HEK293 (cell line): ENCODE measurements at regions not wholly inside any gene's neighbourhood (a gene's known extent, or its start where the extent isn't known, plus 50 kb on each side); places are given as distances from the start of the nearest gene placed in this dataset.
A peak's percentile ranks its signal among the peaks of the same experiment; 100 is the strongest.

Source experiments
- CTCF ChIA-PET: fragments of 350-600 bp; formaldehyde crosslinking; extraction: SDS; loops from one replicate; lab custom pipeline; 2021; ENCODE audit warnings: antibody characterized with exemption; lab: Yijun Ruan, JAX
- POLR2A ChIA-PET: fragments of 300-600 bp; formaldehyde crosslinking; extraction: SDS; loops from one replicate; lab custom pipeline; 2020; ENCODE audit warnings: antibody characterized with exemption, inconsistent platforms; lab: Yijun Ruan, JAX
- H3K27ac ChIP-seq: fragments of 200-500 bp; sonication (Bioruptor generic); 2 replicates; pipeline ENCODE4 v1.5.1; 2014; ENCODE audit warnings: low read depth, low read length, control low read depth, inconsistent platforms; ENCODE audit errors: extremely low read depth
- H3K36me3 ChIP-seq, 2 experiments: fragments of 200-500 bp in 1 of 2; sonication (Bioruptor generic) in 1 of 2; 1 replicate in 1 of 2; 2 replicates in 1 of 2; pipeline ENCODE4 v1.5.1; 2014 to 2017; ENCODE audit warnings: inconsistent platforms in 2 of 2, low read length in 2 of 2; ENCODE audit not compliant: control insufficient read depth in 2 of 2, insufficient read depth in 1 of 2
- H3K4me1 ChIP-seq: fragments of 200-500 bp; sonication (Bioruptor generic); 2 replicates; pipeline ENCODE4 v1.5.1; 2014; ENCODE audit warnings: mild to moderate bottlenecking, low read length, inconsistent platforms; ENCODE audit not compliant: control insufficient read depth, insufficient read depth
- H3K4me3 ChIP-seq: 2 replicates; pipeline ENCODE4 v1.5.1; 2011; ENCODE audit warnings: low read depth, mild to moderate bottlenecking, control low read depth, low read length, moderate library complexity
- H3K9me3 ChIP-seq: fragments of 200-500 bp; sonication (Bioruptor generic); 2 replicates; pipeline ENCODE4 v1.5.1; 2014; ENCODE audit warnings: low read depth, low read length, inconsistent platforms; ENCODE audit not compliant: control insufficient read depth, insufficient read depth
- GLI4 ChIP-seq: fragments of 450-650 bp; formaldehyde crosslinking; IDR thresholded peaks from 2 replicates; pipeline ENCODE4 v1.5.1; 2016; ENCODE audit warnings: missing biosample characterization, missing genetic modification characterization
- GLIS1 ChIP-seq: fragments of 450-650 bp; formaldehyde crosslinking; IDR thresholded peaks from 2 replicates; pipeline ENCODE4 v1.5.1; 2016; ENCODE audit warnings: missing biosample characterization, missing genetic modification characterization
- IKZF3 ChIP-seq: fragments of 450-650 bp; IDR thresholded peaks from 2 replicates; pipeline ENCODE4 v1.5.0; 2018; ENCODE audit warnings: missing biosample characterization, mild to moderate bottlenecking, missing genetic modification characterization, moderate library complexity
- KLF16 ChIP-seq: fragments of 450-650 bp; formaldehyde crosslinking; IDR thresholded peaks from 2 replicates; pipeline ENCODE4 v1.5.1; 2017; ENCODE audit warnings: missing biosample characterization, missing genetic modification characterization
- REST ChIP-seq: fragments of 450-650 bp; formaldehyde crosslinking; IDR thresholded peaks from 2 replicates; pipeline ENCODE4 v1.5.1; 2016; ENCODE audit warnings: missing biosample characterization, missing genetic modification characterization
- SCRT2 ChIP-seq: fragments of 450-650 bp; formaldehyde crosslinking; IDR thresholded peaks from 2 replicates; pipeline ENCODE4 v1.5.1; 2016; ENCODE audit warnings: missing biosample characterization, missing genetic modification characterization
- TCF7L2 ChIP-seq: IDR thresholded peaks from 2 replicates; pipeline ENCODE4 v1.6.1; 2011; ENCODE audit warnings: low read depth, mild to moderate bottlenecking, inconsistent platforms, low read length, moderate library complexity, borderline replicate concordance
- WT1 ChIP-seq: fragments of 450-650 bp; formaldehyde crosslinking; IDR thresholded peaks from 2 replicates; pipeline ENCODE4 v1.5.1; 2016; ENCODE audit warnings: missing biosample characterization, missing genetic modification characterization
- ZBTB10 ChIP-seq: fragments of 450-650 bp; formaldehyde crosslinking; IDR thresholded peaks from 2 replicates; pipeline ENCODE4 v1.5.1; 2016; ENCODE audit warnings: missing biosample characterization, missing genetic modification characterization
- ZBTB20 ChIP-seq: fragments of 450-650 bp; formaldehyde crosslinking; IDR thresholded peaks from 2 replicates; pipeline ENCODE4 v1.5.1; 2016; ENCODE audit warnings: missing biosample characterization, missing genetic modification characterization
- ZFP41 ChIP-seq: fragments of 450-650 bp; formaldehyde crosslinking; IDR thresholded peaks from 2 replicates; pipeline ENCODE4 v1.5.1; 2016; ENCODE audit warnings: missing biosample characterization, missing genetic modification characterization, borderline replicate concordance
- ZNF184 ChIP-seq: fragments of 450-650 bp; IDR thresholded peaks from 2 replicates; pipeline ENCODE4 v1.5.1; 2018; ENCODE audit warnings: missing biosample characterization, mild to moderate bottlenecking, missing genetic modification characterization
- ZNF239 ChIP-seq: fragments of 450-650 bp; formaldehyde crosslinking; IDR thresholded peaks from 2 replicates; pipeline ENCODE4 v1.5.1; 2016; ENCODE audit warnings: missing biosample characterization, missing genetic modification characterization
- ZNF366 ChIP-seq: fragments of 450-650 bp; formaldehyde crosslinking; conservative IDR thresholded peaks from 2 replicates; pipeline ENCODE4 v1.5.1; 2016; ENCODE audit warnings: missing biosample characterization, missing genetic modification characterization
- ZNF529 ChIP-seq: fragments of 450-650 bp; formaldehyde crosslinking; IDR thresholded peaks from 2 replicates; pipeline ENCODE4 v1.5.1; 2017; ENCODE audit warnings: missing genetic modification characterization, missing biosample characterization; ENCODE audit not compliant: insufficient replicate concordance
- ZNF530 ChIP-seq: fragments of 450-650 bp; formaldehyde crosslinking; IDR thresholded peaks from 2 replicates; pipeline ENCODE4 v1.5.1; 2016; ENCODE audit warnings: low read depth, missing biosample characterization, missing genetic modification characterization
- ZNF548 ChIP-seq: fragments of 450-650 bp; formaldehyde crosslinking; IDR thresholded peaks from 2 replicates; pipeline ENCODE4 v1.5.1; 2016; ENCODE audit warnings: missing biosample characterization, missing genetic modification characterization
- ZNF549 ChIP-seq: fragments of 450-650 bp; IDR thresholded peaks from 2 replicates; pipeline ENCODE4 v1.5.1; 2018; ENCODE audit warnings: missing biosample characterization, missing genetic modification characterization, mild to moderate bottlenecking, inconsistent platforms, moderate library complexity
- ZNF626 ChIP-seq: fragments of 450-650 bp; sonication (Bioruptor Pico); formaldehyde crosslinking; IDR thresholded peaks from 2 replicates; pipeline ENCODE4 v1.5.1; 2018; ENCODE audit warnings: missing biosample characterization, missing genetic modification characterization, inconsistent platforms
- ZNF664 ChIP-seq: fragments of 450-650 bp; formaldehyde crosslinking; IDR thresholded peaks from 2 replicates; pipeline ENCODE4 v1.5.1; 2016; ENCODE audit warnings: missing biosample characterization, missing genetic modification characterization
- ZNF701 ChIP-seq: fragments of 450-650 bp; formaldehyde crosslinking; IDR thresholded peaks from 2 replicates; pipeline ENCODE4 v1.5.1; 2016; ENCODE audit warnings: missing biosample characterization, missing genetic modification characterization
- ZNF768 ChIP-seq: fragments of 450-650 bp; formaldehyde crosslinking; IDR thresholded peaks from 2 replicates; pipeline ENCODE4 v1.5.1; 2018; ENCODE audit warnings: missing biosample characterization, mild to moderate bottlenecking, missing genetic modification characterization
- TF ChIP-seq, protein P1 (sequence below): fragments of 450-650 bp; formaldehyde crosslinking; IDR thresholded peaks from 2 replicates; pipeline ENCODE4 v1.5.1; 2016; ENCODE audit warnings: missing biosample characterization, missing genetic modification characterization, low read depth
- TF ChIP-seq, protein P2 (sequence below): fragments of 450-650 bp; formaldehyde crosslinking; IDR thresholded peaks from 2 replicates; pipeline ENCODE4 v1.5.1; 2016; ENCODE audit warnings: missing biosample characterization, missing genetic modification characterization

DNA sequence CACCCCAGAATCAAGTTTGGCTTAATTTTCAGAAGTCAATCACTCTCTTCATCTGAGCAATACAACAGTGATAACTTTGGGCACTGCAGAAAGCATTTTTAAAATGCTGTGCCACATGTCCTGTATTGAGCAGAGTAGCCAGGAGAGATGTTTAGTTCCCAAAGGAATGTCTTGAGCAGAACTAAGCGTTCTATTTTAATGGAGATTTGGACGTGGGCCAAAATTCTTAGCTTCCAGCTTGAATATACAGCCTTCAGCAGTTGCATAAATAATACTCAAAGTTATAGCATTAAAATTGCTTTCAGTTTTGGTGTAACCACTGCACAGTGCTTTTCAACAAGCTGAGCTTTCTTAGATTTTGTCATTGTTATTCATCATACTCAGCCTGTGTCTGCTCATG, 679.2 kb downstream of the NLGN4X start (continued):
- no peak for TF ChIP-seq REST
- TF ChIP-seq ZNF184 (tag by site-specific recombination) = no peak
- no peak for TF ChIP-seq WT1 (tag by site-specific recombination)
- TF ChIP-seq ZNF701 (tag by site-specific recombination) = no peak
- no peak for TF ChIP-seq TCF7L2
- no peak for TF ChIP-seq ZNF664

- TF ChIP-seq, protein P1, sequence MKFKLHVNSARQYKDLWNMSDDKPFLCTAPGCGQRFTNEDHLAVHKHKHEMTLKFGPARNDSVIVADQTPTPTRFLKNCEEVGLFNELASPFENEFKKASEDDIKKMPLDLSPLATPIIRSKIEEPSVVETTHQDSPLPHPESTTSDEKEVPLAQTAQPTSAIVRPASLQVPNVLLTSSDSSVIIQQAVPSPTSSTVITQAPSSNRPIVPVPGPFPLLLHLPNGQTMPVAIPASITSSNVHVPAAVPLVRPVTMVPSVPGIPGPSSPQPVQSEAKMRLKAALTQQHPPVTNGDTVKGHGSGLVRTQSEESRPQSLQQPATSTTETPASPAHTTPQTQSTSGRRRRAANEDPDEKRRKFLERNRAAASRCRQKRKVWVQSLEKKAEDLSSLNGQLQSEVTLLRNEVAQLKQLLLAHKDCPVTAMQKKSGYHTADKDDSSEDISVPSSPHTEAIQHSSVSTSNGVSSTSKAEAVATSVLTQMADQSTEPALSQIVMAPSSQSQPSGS (tag by site-specific recombination) = peak; percentile 56
- TF ChIP-seq ZNF530 (tag by site-specific recombination) (no peak), ZBTB20 (tag by site-specific recombination) (no peak), GLIS1 (no peak)
- ChIA-PET CTCF (no interaction called here), POLR2A (no interaction called here)
- Histone ChIP-seq H3K4me3 (no peak overlapping the region), H3K36me3 (no peaks in the 10 kb centered on the region), H3K4me1 (no peaks in the 10 kb centered on the region), H3K9me3 (no peaks in the 10 kb centered on the region), H3K27ac (no peak overlapping the region)
Measured at GRCh38 chrX:5537098-5537497, 691.6 kb downstream of the NLGN4X start.

DNA sequence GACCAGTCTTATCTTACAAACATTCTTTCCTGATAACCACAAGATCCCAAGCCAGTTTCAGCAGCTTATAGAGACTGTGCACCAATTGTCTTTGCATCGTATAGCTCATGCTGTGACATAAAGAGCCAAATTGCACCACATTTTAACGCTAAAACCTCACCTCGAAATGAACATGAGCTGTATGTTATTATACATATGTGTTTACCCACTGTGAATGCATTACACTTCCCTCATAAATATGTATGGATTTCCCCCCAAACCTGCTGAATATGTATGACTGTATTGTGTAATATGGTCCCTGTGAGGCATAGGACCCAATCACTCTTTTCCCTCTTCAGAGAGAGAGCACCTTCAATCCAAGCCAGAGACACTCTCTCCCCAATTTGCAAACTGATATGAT, 692.4 kb downstream of the NLGN4X start:
- ChIA-PET CTCF (no interaction called here), POLR2A (interaction anchor here (0.6 kb wide), 1 partner anchor 9 kb away, joined by 3 read pairs; no protein-coding TSS in a partner anchor)
- Histone ChIP-seq H3K36me3 (no peaks in the 10 kb centered on the region), H3K9me3 (no peaks in the 10 kb centered on the region), H3K27ac (no peak overlapping the region), H3K4me3 (no peak overlapping the region), H3K4me1 (no peaks in the 10 kb centered on the region)
- no peak for TF ChIP-seq IKZF3 (tag by site-specific recombination)
- no peak for TF ChIP-seq WT1 (tag by site-specific recombination)
- no peak for TF ChIP-seq ZNF626
- TF ChIP-seq ZNF548 (tag by site-specific recombination) = no peak
- no peak for TF ChIP-seq ZNF529 (tag by site-specific recombination)

GRCh38 chrX:5528057-5528456, 700.6 kb downstream of the NLGN4X start:
- no peaks in the 10 kb centered on the region for H3K9me3 ChIP-seq
- no peak overlapping the region for H3K4me3 ChIP-seq
- POLR2A ChIA-PET = interaction anchor here (0.7 kb wide), 1 partner anchor 8 kb away, joined by 3 read pairs; no protein-coding TSS in a partner anchor
- H3K27ac ChIP-seq = no peak overlapping the region
- no peaks in the 10 kb centered on the region for H3K36me3 ChIP-seq
- no peaks in the 10 kb centered on the region for H3K4me1 ChIP-seq
- CTCF ChIA-PET = no interaction called here
- no peak for TF ChIP-seq ZNF366 (tag by site-specific recombination)
- no peak for TF ChIP-seq ZNF239 (tag by site-specific recombination)
- TF ChIP-seq SCRT2 (tag by site-specific recombination) = no peak
- TF ChIP-seq ZBTB10 = no peak
- no peak for TF ChIP-seq ZFP41 (tag by site-specific recombination)
- no peak for TF ChIP-seq GLI4 (tag by site-specific recombination)
- TF ChIP-seq ZNF549 (tag by site-specific recombination) = no peak
- no peak for TF ChIP-seq KLF16 (tag by site-specific recombination)
- TF ChIP-seq ZNF768 (tag by site-specific recombination) = no peak
- TF ChIP-seq, protein P2, sequence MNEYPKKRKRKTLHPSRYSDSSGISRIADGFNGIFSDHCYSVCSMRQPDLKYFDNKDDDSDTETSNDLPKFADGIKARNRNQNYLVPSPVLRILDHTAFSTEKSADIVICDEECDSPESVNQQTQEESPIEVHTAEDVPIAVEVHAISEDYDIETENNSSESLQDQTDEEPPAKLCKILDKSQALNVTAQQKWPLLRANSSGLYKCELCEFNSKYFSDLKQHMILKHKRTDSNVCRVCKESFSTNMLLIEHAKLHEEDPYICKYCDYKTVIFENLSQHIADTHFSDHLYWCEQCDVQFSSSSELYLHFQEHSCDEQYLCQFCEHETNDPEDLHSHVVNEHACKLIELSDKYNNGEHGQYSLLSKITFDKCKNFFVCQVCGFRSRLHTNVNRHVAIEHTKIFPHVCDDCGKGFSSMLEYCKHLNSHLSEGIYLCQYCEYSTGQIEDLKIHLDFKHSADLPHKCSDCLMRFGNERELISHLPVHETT (tag by site-specific recombination) = no peak
